ENCODE measurements at regions not wholly inside any gene's neighbourhood (a gene's known extent, or its start where the extent isn't known, plus 50 kb on each side); places are given as distances from the start of the nearest gene placed in this dataset.

DNA sequence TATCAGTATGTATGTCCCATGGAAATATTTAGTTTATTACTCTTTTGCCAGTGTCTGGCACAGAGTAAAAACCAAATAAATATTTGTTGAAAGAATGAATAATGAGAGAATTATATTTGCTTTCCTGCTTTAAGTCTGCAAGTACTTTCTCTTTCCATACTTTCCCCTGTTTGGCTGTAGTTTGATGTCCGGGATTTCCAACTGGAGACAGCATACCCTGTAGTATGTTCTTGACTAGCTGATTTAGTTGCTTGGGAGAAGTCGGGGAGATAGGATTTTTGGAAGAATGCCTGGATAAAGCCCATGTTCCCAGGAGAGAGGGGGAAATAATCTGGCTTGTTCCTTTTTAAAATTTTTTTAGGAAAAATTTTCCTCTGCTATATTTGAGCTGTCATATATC lies 516.1 kb downstream of the CCSER2 start:
- TF ChIP-seq, protein P1, sequence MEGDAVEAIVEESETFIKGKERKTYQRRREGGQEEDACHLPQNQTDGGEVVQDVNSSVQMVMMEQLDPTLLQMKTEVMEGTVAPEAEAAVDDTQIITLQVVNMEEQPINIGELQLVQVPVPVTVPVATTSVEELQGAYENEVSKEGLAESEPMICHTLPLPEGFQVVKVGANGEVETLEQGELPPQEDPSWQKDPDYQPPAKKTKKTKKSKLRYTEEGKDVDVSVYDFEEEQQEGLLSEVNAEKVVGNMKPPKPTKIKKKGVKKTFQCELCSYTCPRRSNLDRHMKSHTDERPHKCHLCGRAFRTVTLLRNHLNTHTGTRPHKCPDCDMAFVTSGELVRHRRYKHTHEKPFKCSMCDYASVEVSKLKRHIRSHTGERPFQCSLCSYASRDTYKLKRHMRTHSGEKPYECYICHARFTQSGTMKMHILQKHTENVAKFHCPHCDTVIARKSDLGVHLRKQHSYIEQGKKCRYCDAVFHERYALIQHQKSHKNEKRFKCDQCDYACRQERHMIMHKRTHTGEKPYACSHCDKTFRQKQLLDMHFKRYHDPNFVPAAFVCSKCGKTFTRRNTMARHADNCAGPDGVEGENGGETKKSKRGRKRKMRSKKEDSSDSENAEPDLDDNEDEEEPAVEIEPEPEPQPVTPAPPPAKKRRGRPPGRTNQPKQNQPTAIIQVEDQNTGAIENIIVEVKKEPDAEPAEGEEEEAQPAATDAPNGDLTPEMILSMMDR (tag by site-specific recombination; IDR thresholded peaks at IDR 0.05): no peak
- TF ChIP-seq, protein P2, sequence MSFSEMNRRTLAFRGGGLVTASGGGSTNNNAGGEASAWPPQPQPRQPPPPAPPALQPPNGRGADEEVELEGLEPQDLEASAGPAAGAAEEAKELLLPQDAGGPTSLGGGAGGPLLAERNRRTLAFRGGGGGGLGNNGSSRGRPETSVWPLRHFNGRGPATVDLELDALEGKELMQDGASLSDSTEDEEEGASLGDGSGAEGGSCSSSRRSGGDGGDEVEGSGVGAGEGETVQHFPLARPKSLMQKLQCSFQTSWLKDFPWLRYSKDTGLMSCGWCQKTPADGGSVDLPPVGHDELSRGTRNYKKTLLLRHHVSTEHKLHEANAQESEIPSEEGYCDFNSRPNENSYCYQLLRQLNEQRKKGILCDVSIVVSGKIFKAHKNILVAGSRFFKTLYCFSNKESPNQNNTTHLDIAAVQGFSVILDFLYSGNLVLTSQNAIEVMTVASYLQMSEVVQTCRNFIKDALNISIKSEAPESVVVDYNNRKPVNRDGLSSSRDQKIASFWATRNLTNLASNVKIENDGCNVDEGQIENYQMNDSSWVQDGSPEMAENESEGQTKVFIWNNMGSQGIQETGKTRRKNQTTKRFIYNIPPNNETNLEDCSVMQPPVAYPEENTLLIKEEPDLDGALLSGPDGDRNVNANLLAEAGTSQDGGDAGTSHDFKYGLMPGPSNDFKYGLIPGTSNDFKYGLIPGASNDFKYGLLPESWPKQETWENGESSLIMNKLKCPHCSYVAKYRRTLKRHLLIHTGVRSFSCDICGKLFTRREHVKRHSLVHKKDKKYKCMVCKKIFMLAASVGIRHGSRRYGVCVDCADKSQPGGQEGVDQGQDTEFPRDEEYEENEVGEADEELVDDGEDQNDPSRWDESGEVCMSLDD (tag by site-specific recombination; IDR thresholded peaks at IDR 0.05): no peak
- TF ChIP-seq ZNF768 (tag by site-specific recombination; IDR thresholded peaks at IDR 0.05) (no peak), ZBTB17 (tag by site-specific recombination; IDR thresholded peaks at IDR 0.05) (no peak), TCF7L2 (IDR thresholded peaks at IDR 0.05; ENCODE audit: borderline replicate concordance, low read depth, low read length) (no peak), HOXA7 (CRISPR knock-in tag; IDR thresholded peaks at IDR 0.05; ENCODE audit: borderline replicate concordance) (no peak)
